HG02884 (cell line): ENCODE measurements at regions not wholly inside any gene's neighbourhood (a gene's known extent, or its start where the extent isn't known, plus 50 kb on each side); places are given as distances from the start of the nearest gene placed in this dataset.

Experiments
- ATAC-seq: cut with Tn5 transposase; IDR thresholded peaks from one replicate; pipeline ENCODE4 v1.9.1; 2021; ENCODE audit warnings: mild to moderate bottlenecking, moderate library complexity; ENCODE audit not compliant: unreplicated experiment

DNA sequence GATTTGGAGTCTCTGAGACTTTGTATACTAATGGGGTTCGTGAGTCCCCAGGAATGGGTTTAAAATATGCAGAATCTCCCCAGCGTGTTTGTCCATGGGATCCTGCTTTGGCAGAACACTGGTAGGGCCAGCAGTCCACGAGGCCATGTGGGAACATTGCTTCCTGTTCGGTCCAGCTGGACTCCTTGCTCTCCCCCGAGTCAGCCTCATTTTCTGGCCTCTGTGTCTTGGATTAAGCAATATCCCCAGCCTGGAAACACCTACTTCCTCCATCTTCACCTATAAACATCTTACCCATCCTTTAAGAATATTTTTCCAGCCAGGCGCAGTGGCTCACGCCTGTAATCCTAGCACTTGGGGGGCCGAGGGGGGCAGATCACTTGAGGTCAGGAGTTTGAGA, 142.4 kb downstream of the NAV1 start:
- no peak for ATAC-seq

DNA sequence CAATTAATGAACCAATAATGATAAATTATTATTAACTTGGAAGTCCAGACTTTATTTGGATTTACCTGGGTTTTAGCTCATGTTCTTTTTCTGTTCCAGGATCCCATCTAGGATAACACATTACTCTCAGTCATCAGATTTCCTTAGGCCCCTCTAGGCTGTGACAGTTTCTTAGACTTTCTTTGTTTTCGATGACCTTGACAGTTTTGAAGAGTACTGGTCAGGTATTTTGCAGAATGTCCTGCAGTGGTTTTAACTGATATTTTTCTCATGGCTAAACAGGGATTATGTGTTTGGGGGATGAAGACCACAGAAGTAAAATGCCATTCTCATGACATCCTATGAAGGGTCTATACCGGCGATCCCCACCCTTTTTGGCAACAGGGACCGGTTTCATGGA, 144.0 kb downstream of the NAV1 start:
- no peak for ATAC-seq

GRCh38 chr1:201683397-201683796, 144.5 kb downstream of the NAV1 start:
- no peak for ATAC-seq

GRCh38 chr1:201685485-201685884, 143.5 kb upstream of the IPO9 start:
- ATAC-seq: no peak

GRCh38 chr1:201686714-201687455, 142.1 kb upstream of the IPO9 start:
- no peak for ATAC-seq

GRCh38 chr1:201688514-201688913, 140.4 kb upstream of the IPO9 start:
- ATAC-seq: no peak

GRCh38 chr1:201689647-201690046, 139.3 kb upstream of the IPO9 start:
- ATAC-seq: no peak

- ATAC-seq: no peak
Measured at GRCh38 chr1:201690528-201690927, 138.4 kb upstream of the IPO9 start.

- ATAC-seq: no peak
Measured at GRCh38 chr1:201691716-201692554, 137.0 kb upstream of the IPO9 start.

DNA sequence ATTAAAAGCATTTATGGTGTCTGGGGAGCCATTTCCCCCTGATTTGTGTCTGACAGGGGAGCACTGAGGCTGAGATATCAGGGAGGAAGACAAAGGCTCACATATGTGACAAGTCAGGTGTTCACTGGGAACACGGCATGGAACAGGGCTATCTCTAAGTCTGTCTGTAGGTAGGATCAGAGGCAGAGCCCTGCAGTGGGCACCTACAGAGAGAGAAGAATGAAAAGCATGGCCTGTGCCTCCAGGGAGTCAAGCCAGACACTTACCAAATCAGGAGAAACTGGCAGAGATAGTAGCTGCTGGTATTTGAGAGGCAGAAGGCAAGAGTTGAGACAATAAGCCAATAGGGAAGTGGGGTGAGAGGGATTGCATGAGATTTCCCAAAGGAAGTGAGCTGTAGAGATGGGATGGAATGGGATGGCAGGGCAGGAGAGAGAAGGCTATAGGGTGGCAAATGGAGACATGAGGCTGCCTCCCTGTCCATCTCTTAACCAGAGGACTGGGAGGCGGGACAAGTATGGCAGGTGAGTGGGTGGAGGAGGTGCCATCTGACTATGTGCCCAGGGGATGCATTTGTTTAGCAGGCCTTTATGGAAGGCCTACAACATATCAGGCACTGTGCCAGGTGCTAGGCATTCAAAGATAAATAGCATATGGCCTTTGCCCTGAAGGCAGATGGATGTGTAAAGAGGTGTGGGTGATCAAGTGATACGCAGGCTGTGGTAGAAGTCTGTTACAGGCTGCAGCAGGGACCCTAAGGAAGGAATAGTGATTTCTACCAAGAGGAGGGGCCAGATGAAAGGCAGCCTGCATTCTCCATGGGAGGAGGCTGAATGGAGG, 136.2 kb upstream of the IPO9 start:
- ATAC-seq: no peak

- ATAC-seq: no peak
Measured at GRCh38 chr1:201693890-201694607, 134.9 kb upstream of the IPO9 start.

- no peak for ATAC-seq
Measured at GRCh38 chr1:201694608-201695335, 134.2 kb upstream of the IPO9 start.

GRCh38 chr1:201695607-201696006, 133.3 kb upstream of the IPO9 start:
- no peak for ATAC-seq

- ATAC-seq: no peak
Measured at GRCh38 chr1:201696217-201696761, 132.7 kb upstream of the IPO9 start.

DNA sequence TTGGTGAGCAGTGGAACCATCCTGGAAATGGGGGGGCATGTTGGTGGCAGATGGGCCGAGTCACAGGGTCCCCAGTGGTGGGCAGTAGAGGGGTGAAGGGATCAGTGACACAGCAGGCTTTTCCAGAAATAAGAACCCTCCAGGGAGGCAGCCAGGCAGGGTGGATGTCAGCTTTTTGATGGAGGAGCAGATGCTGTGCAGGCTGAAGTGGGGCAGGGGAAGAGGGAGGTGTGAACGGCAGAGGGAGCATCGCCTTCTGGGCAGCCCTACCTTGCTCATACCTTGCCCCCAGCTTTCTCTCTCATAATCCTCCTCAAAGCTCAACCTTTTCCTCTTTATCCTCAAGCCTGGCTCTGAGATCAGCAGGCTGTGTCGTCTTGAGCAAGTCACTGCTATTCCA, 131.8 kb upstream of the IPO9 start:
- no peak for ATAC-seq

GRCh38 chr1:201701831-201702230, 127.1 kb upstream of the IPO9 start:
- no peak for ATAC-seq

DNA sequence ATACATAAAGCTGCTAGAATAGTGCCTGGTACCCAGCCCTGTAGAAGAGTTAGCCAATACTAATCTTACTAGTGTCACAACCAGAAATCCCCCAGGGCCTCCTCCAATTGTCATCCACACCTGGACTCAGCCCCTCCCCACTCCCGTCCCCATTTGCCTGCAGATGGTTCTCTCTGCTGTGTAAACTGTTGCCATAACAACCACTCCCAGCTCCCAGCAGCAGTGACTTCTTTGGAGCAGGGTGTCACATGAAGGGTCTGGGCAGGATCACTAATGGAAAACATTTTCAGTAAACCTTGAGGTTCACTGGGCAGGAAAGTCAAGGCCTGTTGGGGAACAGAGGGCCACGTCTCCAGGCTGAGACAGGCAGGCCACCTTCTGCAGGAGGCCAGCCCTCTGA, 126.0 kb upstream of the IPO9 start:
- no peak for ATAC-seq

DNA sequence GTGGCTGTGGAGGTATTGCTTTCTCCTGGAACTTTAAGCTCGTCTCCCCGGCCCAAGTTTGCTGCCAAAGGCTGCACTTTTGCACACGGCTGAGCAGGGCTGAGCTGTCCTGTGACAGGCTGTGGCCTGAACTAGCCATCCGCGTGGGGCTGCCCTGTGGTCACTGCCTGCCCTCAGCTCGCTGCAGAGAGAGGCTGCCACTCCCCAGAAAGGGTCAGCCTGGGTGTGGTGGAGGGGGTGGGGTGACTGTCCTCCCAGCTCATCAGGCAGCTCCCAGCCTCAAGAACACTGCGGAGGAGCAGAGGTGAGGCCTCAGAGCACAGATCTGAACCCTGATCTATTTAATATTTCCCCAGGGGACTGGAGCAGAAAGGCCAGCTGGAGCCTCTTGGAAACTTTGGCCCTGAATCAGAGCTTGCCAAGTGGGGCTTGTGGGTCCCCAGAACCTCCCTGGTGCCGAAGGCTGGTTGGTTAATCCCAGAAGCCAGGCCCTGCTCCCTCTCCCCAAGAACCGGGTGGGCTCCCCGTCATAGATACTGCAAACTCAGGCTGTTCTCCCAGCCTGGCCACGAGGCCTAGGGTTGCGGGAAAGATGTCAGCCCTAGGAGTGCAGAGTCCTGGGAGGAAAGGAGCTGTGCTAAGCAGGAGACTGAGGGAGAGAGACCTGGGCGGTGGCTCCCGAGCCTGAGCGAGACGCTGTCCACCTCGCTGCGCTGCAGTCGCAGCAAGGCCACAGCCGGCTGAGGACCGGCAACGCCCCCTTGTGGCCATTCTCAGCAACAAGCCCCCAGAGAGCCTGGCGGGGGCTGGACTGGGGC, 125.1 kb upstream of the IPO9 start:
- ATAC-seq: no peak

DNA sequence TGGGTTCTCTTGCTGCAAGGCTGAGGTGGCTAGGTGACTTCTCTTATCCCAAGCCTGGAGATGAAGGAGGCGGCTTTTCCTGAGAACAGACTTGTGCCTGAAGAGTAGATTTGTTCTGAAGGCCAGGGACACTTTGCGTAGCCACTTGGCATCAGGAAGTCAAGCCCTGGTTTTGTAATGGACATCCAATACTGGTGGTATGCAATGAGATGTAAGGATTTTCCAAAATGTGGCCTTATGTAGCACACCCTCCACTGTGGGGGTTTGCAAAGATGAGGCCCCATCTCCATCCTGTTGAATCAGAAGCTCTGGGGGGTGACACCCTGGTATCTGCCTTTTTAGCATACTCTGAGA, 124.5 kb upstream of the IPO9 start:
- no peak for ATAC-seq
